K562 (cell line): ENCODE measurements at regions not wholly inside any gene's neighbourhood (a gene's known extent, or its start where the extent isn't known, plus 50 kb on each side); places are given as distances from the start of the nearest gene placed in this dataset.

Source experiments
- ATAC-seq: fragments of 200-7000 bp; cut with Tn5 transposase; 3 replicates; pipeline ENCODE4 v1.9.1; 2020; ENCODE audit warnings: moderate library complexity
- BruUV-seq: library from RNA; stranded (reverse); fragments of 400-500 nt; replicated peaks from 2 replicates; lab custom pipeline; 2021; lab: Mats Ljungman, UMichigan
- CTCF ChIA-PET: fragments of 300-600 bp; formaldehyde crosslinking; extraction: SDS; loops from one replicate; lab custom pipeline; 2021; ENCODE audit warnings: low intra/inter-chr PET ratio; lab: Yijun Ruan, JAX
- POLR2A ChIA-PET: fragments of 300-600, 350-650 bp; sonication (Branson Sonifier 250); formaldehyde crosslinking; extraction: SDS; loops from one replicate; lab custom pipeline; 2021; ENCODE audit warnings: antibody characterized with exemption, inconsistent platforms; lab: Yijun Ruan, JAX
- DNase-seq, 4 experiments: peaks; one replicate each; pipeline versions ENCODE4 v3.0.0 to v3.0.0-alpha.2; 2011 to 2018; ENCODE audit warnings: low spot score in 3 of 4, mixed read lengths in 3 of 4; ENCODE audit errors: extremely low read depth in 1 of 4
- FAIRE-seq: peaks from 2 replicates; lab custom pipeline; 2011; peaks lifted over from hg19 to GRCh38; lab: Jason Lieb, UNC
- H2AFZ ChIP-seq: 2 replicates; pipeline ENCODE4 v1.6.0; 2011; ENCODE audit warnings: low read depth, low read length, control low read depth, inconsistent platforms
- H3K27ac ChIP-seq: fragments of 200-600 bp; 3 replicates; pipeline ENCODE4 v1.8.0; 2011; ENCODE audit warnings: low read depth, mild to moderate bottlenecking, control low read depth, inconsistent platforms, low read length, moderate library complexity, mixed read lengths; ENCODE audit errors: extremely low read depth
- H3K27me3 ChIP-seq, 2 experiments: fragments of 300-600 bp in 1 of 2; 2 replicates in 1 of 2; 3 replicates in 1 of 2; pipeline versions ENCODE4 v1.6.0 to v1.8.0; 2011; ENCODE audit warnings: inconsistent platforms in 2 of 2, low read length in 2 of 2, mild to moderate bottlenecking in 1 of 2, mixed read lengths in 1 of 2, moderate library complexity in 1 of 2; ENCODE audit not compliant: control insufficient read depth in 2 of 2, insufficient read depth in 2 of 2
- H3K36me3 ChIP-seq: fragments of 300-600 bp; 3 replicates; pipeline ENCODE4 v1.8.0; 2011; ENCODE audit warnings: mild to moderate bottlenecking, low read length, inconsistent platforms; ENCODE audit not compliant: control insufficient read depth, insufficient read depth
- H3K4me1 ChIP-seq, 2 experiments: fragments of 200-600 bp in 1 of 2; replicated peaks in 1 of 2; 2 replicates in 1 of 2; 3 replicates in 1 of 2; pipeline versions ENCODE4 v1.5.1 to v1.8.0; 2011; ENCODE audit warnings: inconsistent platforms in 2 of 2, low read length in 2 of 2, mild to moderate bottlenecking in 1 of 2, mixed read lengths in 1 of 2, moderate library complexity in 1 of 2; ENCODE audit not compliant: control insufficient read depth in 2 of 2, insufficient read depth in 2 of 2
- H3K4me2 ChIP-seq: 2 replicates; pipeline ENCODE4 v1.6.1; 2011; ENCODE audit warnings: low read length, control low read depth, inconsistent platforms, mixed read lengths; ENCODE audit not compliant: insufficient read depth
- H3K4me3 ChIP-seq: fragments of 200-600 bp; sonication (generic), shearing (Covaris generic); 2 replicates; pipeline ENCODE4 v1.5.1; 2016; ENCODE audit warnings: control low read depth, inconsistent platforms
- H3K79me2 ChIP-seq: fragments of 200-600 bp; 3 replicates; pipeline ENCODE4 v1.8.0; 2011; ENCODE audit warnings: low read length, inconsistent platforms; ENCODE audit not compliant: control insufficient read depth, insufficient read depth
- H3K9ac ChIP-seq, 2 experiments: 2 replicates each; pipeline versions ENCODE4 v1.6.0 to v1.6.1; 2011; ENCODE audit warnings: low read depth in 2 of 2, low read length in 2 of 2, control low read depth in 1 of 2, inconsistent platforms in 1 of 2, mild to moderate bottlenecking in 1 of 2, mixed read lengths in 1 of 2; ENCODE audit not compliant: insufficient read depth in 1 of 2
- H3K9me1 ChIP-seq: one replicate; pipeline ENCODE4 v1.6.0; 2011; ENCODE audit warnings: inconsistent platforms, mild to moderate bottlenecking, low read length, moderate library complexity; ENCODE audit not compliant: control insufficient read depth, insufficient read depth
- H3K9me3 ChIP-seq: replicated peaks from 2 replicates; pipeline ENCODE4 v1.5.1; 2011; ENCODE audit warnings: low read depth, low read length, inconsistent platforms; ENCODE audit not compliant: control insufficient read depth, insufficient read depth
- H4K20me1 ChIP-seq: replicated peaks from 2 replicates; pipeline ENCODE4 v1.6.1; 2011; ENCODE audit warnings: low read length, inconsistent platforms, mixed read lengths; ENCODE audit not compliant: control insufficient read depth, insufficient read depth
- ATF7 ChIP-seq: fragments of 450-650 bp; IDR thresholded peaks from 2 replicates; pipeline ENCODE4 v1.7.1; 2014; ENCODE audit warnings: mild to moderate bottlenecking, moderate library complexity
- BACH1 ChIP-seq: fragments of 200-800 bp; sonication (Bioruptor generic); IDR thresholded peaks from 2 replicates; pipeline ENCODE4 v1.6.1; 2016; ENCODE audit warnings: missing genetic modification characterization, missing compliant biosample characterization
- CBX5 ChIP-seq: IDR thresholded peaks from 2 replicates; pipeline ENCODE4 v1.6.1; 2014; ENCODE audit warnings: low read depth, borderline replicate concordance
- ETS2 ChIP-seq: IDR thresholded peaks from 2 replicates; pipeline ENCODE4 v1.6.1; 2016; ENCODE audit warnings: borderline replicate concordance, missing genetic modification characterization, mild to moderate bottlenecking, moderate library complexity, missing compliant biosample characterization; ENCODE audit not compliant: poor library complexity, severe bottlenecking
- GATA2 ChIP-seq: sonication (generic); formaldehyde crosslinking; IDR thresholded peaks from 2 replicates; pipeline ENCODE4 v1.4.0; 2020; ENCODE audit warnings: mild to moderate bottlenecking, missing genetic modification reagents
- HDAC3 ChIP-seq: fragments of 450-650 bp; IDR thresholded peaks from 2 replicates; pipeline ENCODE4 v1.6.1; 2018; ENCODE audit warnings: borderline replicate concordance, mild to moderate bottlenecking, moderate library complexity; ENCODE audit not compliant: partially characterized antibody
- MAFK ChIP-seq: IDR thresholded peaks from 2 replicates; pipeline ENCODE4 v1.6.1; 2011; ENCODE audit warnings: low read length, improper control_type of control experiment
- MED1 ChIP-seq: sonication (generic); formaldehyde crosslinking; IDR thresholded peaks from 2 replicates; pipeline ENCODE4 v1.8.1; 2023; ENCODE audit warnings: missing genetic modification reagents, borderline replicate concordance
- MTA3 ChIP-seq: fragments of 450-650 bp; formaldehyde crosslinking; IDR thresholded peaks from 2 replicates; pipeline ENCODE4 v1.6.1; 2017; ENCODE audit warnings: mild to moderate bottlenecking, borderline replicate concordance
- RBM17 ChIP-seq: fragments of 200-400 bp; formaldehyde crosslinking; IDR thresholded peaks from 2 replicates; pipeline ENCODE4 v1.6.1; 2017; ENCODE audit warnings: low read depth, mild to moderate bottlenecking, low read length, borderline replicate concordance
- SRSF9 ChIP-seq: fragments of 200-400 bp; formaldehyde crosslinking; IDR thresholded peaks from 2 replicates; pipeline ENCODE4 v1.6.1; 2017; ENCODE audit warnings: low read depth, low read length, borderline replicate concordance
- SUPT5H ChIP-seq: fragments of 450-650 bp; IDR thresholded peaks from 2 replicates; pipeline ENCODE4 v1.6.1; 2016
- TCF3 ChIP-seq: sonication (generic); formaldehyde crosslinking; IDR thresholded peaks from 2 replicates; pipeline ENCODE4 v1.4.0; 2020; ENCODE audit warnings: mild to moderate bottlenecking, missing genetic modification reagents
- XRCC4 ChIP-seq: IDR thresholded peaks from one replicate; pipeline ENCODE4 v1.6.1; 2011; ENCODE audit not compliant: insufficient read depth, insufficient read length; ENCODE audit errors: extremely low read depth
- ZNF707 ChIP-seq: fragments of 250-450 bp; sonication (Bioruptor Pico); conservative IDR thresholded peaks from 2 replicates; pipeline ENCODE4 v1.8.0; 2022; ENCODE audit warnings: inconsistent platforms, mild to moderate bottlenecking, moderate library complexity
- WGBS: fragments of 100-300 bp; shearing (Covaris generic); methylation state at CpG from one replicate; pipeline ENCODE4 v1.1.6; 2016; ENCODE audit warnings: low coverage, mixed read lengths; ENCODE audit not compliant: insufficient coverage; ENCODE audit errors: missing lambda C conversion rate; 5-methylcytosine and 5-hydroxymethylcytosine counted together
- in situ Hi-C: fragments of 300-500 bp; cut with MboI; formaldehyde crosslinking; loops from 4 replicates; pipeline ENCODE4 v1.15.0; 2018; ENCODE audit warnings: inconsistent platforms, mixed read lengths
- intact Hi-C: fragments of 100-400 bp; cut with micrococcal nuclease; formaldehyde crosslinking; loops from 2 replicates; pipeline ENCODE4 v1.14.2; 2022
- TF ChIP-seq, protein P1 (sequence below): fragments of 250-450 bp; sonication (Bioruptor Pico); IDR thresholded peaks from 2 replicates; pipeline ENCODE4 v1.9.0; 2021; ENCODE audit warnings: mild to moderate bottlenecking, inconsistent platforms

DNA sequence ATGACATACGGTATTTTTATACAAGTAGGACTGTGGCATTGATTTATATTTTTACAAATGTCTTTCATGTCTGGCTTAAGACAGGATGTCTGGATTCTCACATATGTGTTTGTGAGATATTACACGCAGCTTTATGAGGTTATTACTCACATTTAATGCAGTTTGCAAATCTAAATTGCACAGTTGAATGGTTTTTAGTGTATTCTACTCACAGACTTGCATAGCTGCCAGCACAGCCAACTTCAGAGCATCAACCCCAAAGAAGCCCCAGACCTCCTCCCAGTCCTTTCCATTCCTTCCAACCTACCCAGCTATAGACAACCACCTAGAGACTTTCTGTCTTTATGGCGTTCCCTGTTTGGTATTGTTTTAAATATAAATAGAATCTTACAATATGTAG lies 193.8 kb upstream of the SHH start:
- ATAC-seq: no peak
- BruUV-seq: no TSS peak
- in situ Hi-C loops: no loop called here
- no peak for DNase-seq
- no peak for TF ChIP-seq RBM17
- TF ChIP-seq GATA2: no peak
- TF ChIP-seq ZNF707: no peak
- TF ChIP-seq SRSF9: no peak
- no peak for TF ChIP-seq MED1 (CRISPR knock-in tag)
- TF ChIP-seq ETS2 (tag): no peak
- TF ChIP-seq ATF7: no peak
- no peak for TF ChIP-seq TCF3
- TF ChIP-seq BACH1 (tag): no peak
- no peak for TF ChIP-seq CBX5
- TF ChIP-seq MAFK: no peak
- no peak for TF ChIP-seq HDAC3
- TF ChIP-seq XRCC4: no peak
- TF ChIP-seq, protein P1, sequence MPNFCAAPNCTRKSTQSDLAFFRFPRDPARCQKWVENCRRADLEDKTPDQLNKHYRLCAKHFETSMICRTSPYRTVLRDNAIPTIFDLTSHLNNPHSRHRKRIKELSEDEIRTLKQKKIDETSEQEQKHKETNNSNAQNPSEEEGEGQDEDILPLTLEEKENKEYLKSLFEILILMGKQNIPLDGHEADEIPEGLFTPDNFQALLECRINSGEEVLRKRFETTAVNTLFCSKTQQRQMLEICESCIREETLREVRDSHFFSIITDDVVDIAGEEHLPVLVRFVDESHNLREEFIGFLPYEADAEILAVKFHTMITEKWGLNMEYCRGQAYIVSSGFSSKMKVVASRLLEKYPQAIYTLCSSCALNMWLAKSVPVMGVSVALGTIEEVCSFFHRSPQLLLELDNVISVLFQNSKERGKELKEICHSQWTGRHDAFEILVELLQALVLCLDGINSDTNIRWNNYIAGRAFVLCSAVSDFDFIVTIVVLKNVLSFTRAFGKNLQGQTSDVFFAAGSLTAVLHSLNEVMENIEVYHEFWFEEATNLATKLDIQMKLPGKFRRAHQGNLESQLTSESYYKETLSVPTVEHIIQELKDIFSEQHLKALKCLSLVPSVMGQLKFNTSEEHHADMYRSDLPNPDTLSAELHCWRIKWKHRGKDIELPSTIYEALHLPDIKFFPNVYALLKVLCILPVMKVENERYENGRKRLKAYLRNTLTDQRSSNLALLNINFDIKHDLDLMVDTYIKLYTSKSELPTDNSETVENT (CRISPR knock-in tag): no peak
- no peak for TF ChIP-seq SUPT5H
- TF ChIP-seq MTA3: no peak
- TF ChIP-seq, all 486 proteins: peak for 0
- intact Hi-C loops: no loop called here
- Histone ChIP-seq H4K20me1 (peaks cover 3% of the 10 kb centered on the region), H3K27me3 (peaks cover 36 to 53% of the 10 kb centered on the region in 2 experiments), H3K4me3 (no peak overlapping the region), H2AFZ (no peak overlapping the region), H3K4me2 (no peak overlapping the region), H3K79me2 (no peaks in the 10 kb centered on the region), H3K9me1 (no peaks in the 10 kb centered on the region), H3K4me1 (no peaks in the 10 kb centered on the region), H3K36me3 (no peaks in the 10 kb centered on the region), H3K9ac (no peak overlapping the region), H3K9me3 (no peaks in the 10 kb centered on the region), H3K27ac (no peak overlapping the region)
- POLR2A ChIA-PET: no interaction called here
- WGBS: 0% methylated on average over 3 of the region's 3 CpGs
- FAIRE-seq: no peak
- CTCF ChIA-PET: no interaction called here
